Tibial nerve (tissue), 3 donors: ENCODE measurements at regions not wholly inside any gene's neighbourhood (a gene's known extent, or its start where the extent isn't known, plus 50 kb on each side); places are given as distances from the start of the nearest gene placed in this dataset.

ENCODE experiments used
- CTCF ChIP-seq, 5 experiments: fragments of 200-600 bp in 3 of 5; fragments of 450-650 bp in 2 of 5; sonication (generic) in 3 of 5; IDR thresholded peaks; one replicate each; pipeline ENCODE4 v1.5.1; 2016 to 2019; ENCODE audit warnings: antibody characterized with exemption in 5 of 5, mild to moderate bottlenecking in 3 of 5, moderate library complexity in 2 of 5
- POLR2A ChIP-seq, 2 donors: fragments of 450-650 bp; IDR thresholded peaks; one replicate each; pipeline ENCODE4 v1.6.1; 2017; ENCODE audit warnings: antibody characterized with exemption in 2 of 2, mild to moderate bottlenecking in 2 of 2, moderate library complexity in 2 of 2

- TF ChIP-seq CTCF (IDR thresholded peaks at IDR 0.05) (no peak), POLR2A (IDR thresholded peaks at IDR 0.05) (no peak)
Measured at GRCh38 chr4:149076401-149076800, 634.2 kb upstream of the NR3C2 start.
